Anterior cingulate cortex (tissue), 58 donors: ENCODE measurements at regions not wholly inside any gene's neighbourhood (a gene's known extent, or its start where the extent isn't known, plus 50 kb on each side); places are given as distances from the start of the nearest gene placed in this dataset.
"Not testable (repeated sequence)": the region's sequence is repeated elsewhere in the genome, so short reads cannot be mapped to it uniquely, and the experiment has no call there.

ENCODE experiments used
- DNase-seq, 58 donors: peaks; one replicate each; lab custom pipeline; 2025; lab: John Stamatoyannopoulos, UW

DNA sequence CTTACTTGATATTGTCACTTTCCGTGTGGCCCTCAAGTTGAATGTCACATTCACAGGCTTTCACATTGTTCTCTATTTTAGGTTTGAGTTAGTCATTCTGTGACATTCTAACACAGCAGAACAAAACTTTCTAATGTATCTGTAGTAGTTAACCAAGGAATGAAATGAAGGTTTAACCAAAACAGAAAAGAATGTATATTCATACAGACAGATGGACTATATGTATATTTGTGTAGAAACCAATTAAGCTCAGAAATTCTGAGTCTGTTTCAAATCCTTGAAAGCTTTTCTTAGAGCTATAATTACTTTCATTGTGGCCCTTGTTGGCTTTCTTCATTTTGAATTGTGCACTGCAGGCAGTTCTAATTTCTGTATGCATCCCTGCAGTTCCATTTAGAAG, 654.7 kb downstream of the LRRC70 start:
- no peak for DNase-seq

DNA sequence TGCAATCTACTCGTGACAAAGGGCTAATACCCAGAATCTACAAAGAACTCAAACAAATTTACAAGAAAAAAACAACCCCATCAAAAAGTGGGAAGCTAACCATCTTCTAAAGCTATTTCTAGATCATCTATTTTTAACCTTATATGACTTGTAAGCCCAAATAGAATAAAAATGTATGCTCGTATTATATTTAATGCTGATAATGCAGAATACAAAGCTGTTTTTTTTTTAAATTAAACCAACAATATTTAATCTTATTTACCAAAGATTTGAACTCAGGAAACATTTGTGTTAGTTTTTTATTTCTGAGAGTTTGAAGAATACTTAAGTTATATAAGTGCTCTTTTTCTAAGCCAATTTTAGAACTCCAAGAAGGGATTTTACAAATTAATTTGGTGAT, 652.1 kb downstream of the LRRC70 start:
- no peak for DNase-seq

- no peak for DNase-seq
Measured at GRCh38 chr5:63228154-63228553, 649.5 kb downstream of the LRRC70 start.

- no peak for DNase-seq
Measured at GRCh38 chr5:63220244-63220643, 641.6 kb downstream of the LRRC70 start.

GRCh38 chr5:63217422-63217821, 638.8 kb downstream of the LRRC70 start:
- no peak for DNase-seq

- DNase-seq: no peak
Measured at GRCh38 chr5:63213256-63213655, 634.6 kb downstream of the LRRC70 start.

DNA sequence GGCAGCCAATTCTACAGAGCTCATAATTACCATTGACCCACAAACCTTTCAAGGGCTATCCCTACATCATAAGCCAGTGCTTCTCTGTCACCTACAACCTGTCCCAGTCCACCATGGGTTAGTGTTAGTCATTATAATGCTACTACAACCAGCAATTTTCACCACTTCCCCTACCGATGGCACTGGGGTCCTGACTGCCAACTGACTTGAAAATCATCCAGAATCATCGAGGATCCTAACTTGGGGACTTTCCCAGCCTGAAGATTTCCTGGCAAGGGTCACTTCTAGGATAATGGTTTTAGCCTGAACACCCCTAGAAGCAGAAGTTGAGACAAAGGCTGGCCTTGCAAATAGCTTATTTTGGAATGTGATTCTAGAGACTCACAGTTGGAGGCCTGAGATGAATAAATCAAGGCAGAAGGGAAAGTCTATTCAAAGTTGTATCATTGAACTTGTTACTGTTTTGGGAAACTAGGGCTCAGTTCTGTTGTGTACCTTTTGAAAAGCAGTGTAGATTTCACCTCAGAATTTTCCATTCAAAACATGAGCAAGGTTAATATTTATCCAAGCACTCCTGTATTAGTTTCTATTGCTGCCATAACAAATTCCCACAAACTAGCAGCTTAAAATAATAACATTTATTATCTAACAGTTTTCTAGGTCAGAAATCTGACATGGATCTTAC, 633.0 kb downstream of the LRRC70 start:
- peak in 17 of 58 donors; percentile 0 to 35 (median 9) for DNase-seq

GRCh38 chr5:63205976-63206375, 627.4 kb downstream of the LRRC70 start:
- no peak for DNase-seq

- no peak for DNase-seq
Measured at GRCh38 chr5:63201738-63202137, 623.1 kb downstream of the LRRC70 start.

DNA sequence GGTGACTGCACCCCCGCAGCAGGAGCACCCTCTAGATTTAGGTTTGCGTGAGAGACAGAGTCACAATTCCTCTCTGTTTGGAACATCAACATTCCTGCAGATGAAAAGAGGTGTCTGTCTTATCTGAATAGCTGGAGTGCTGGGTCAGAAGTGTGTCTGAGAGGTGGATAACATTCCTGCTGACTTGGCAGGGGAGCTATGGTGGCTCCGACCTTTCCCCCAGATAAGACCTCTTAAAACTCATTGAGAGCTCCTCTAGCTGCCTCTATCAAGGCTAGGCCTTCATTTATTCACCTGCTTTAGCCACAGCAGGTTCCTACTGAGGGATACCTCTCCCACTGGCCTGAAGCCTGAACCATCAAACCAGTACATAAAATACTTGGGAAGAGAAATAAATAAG, 615.5 kb downstream of the LRRC70 start:
- no peak for DNase-seq

DNA sequence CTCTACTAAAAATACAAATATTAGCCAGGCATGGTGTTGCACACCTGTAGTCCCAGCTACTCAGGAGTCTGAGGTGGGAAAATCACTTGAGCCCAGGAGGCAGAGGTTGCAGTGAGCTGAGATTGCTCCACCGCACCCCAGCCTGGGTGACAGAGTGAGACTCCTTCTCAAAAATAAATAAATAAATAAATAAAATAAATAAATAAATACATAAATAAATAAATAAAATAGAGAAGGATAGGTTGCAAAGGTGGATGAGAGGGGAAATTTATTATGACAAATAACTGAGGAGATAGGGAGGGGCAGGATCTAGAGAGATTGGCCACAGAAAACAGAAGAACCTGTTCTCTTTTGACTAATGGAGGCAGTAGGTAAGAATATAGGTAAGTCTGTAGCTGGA, 601.6 kb downstream of the LRRC70 start:
- not testable (repeated sequence) for DNase-seq

DNA sequence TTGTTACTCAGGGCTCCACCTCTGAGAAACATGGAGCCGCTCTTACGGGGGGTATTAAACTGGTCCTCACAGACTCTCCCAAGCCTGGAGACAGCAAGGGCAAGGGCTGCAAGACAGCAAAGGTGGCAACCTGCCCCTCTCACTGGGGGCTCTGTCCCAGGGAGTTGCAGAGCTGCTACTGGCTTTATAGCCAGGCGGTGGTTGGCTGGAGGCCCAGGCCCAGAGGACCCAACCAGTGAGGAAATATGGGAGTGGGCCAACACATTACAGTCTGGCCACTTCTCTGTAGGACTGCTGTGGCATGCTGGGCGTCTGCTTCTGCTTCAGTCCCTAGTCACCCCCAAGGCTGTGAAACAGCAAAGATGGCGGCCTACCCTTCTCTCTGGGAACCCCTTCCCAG, 597.2 kb downstream of the LRRC70 start:
- DNase-seq: no peak

GRCh38 chr5:63170486-63170885, 591.9 kb downstream of the LRRC70 start:
- DNase-seq: no peak

DNA sequence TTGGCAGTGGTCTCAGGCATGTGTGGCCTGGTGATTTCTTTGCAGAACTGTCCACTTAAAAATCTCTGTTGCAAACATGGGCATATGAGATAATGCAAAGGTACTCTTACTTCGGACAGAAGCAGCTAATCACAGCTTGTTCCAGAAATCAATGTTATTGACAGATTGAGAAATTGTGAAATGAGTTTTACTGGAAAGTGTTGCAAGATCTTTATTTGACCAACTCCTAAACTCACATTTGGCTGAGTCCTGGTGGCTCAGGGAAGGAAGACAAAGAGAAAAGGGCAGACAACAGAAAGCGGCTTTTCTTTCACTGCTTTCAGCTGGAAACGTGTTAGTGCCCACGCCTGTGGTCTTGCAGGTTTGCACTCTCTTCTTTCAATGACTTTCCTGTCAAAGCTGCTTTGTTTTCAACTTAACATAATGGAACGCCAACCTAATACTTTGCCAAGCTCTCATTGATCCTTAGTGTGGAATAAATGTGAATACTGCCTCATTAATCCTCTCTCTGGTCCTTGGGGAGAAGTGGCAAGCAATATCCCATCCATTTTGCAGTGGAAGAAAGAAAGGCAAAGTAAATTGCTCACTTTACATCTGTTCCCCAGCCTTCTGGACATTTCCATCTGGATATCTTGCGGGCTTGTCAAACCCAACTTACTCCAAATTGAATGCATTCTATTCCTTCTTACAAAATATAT, 586.4 kb downstream of the LRRC70 start:
- peak in 1 of 58 donors; percentile 1 for DNase-seq

DNA sequence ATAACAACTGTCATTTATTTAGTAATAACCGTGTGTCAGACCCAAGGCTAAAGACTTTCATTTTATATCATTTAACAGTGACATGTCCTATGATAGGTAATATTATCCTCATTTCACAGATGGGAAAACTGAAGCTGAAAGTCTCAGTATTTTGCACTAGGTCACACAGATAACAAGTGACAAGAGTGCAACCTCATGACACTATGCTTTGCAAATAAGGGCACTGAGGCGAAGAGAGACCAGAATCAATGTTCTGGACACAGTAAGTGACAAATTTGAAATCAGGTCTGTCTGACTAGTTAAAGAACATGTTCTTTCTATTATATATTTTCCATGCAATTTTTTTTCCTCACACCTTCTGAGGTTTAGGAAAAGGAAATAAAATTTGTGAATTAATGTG, 585.7 kb downstream of the LRRC70 start:
- no peak for DNase-seq

DNA sequence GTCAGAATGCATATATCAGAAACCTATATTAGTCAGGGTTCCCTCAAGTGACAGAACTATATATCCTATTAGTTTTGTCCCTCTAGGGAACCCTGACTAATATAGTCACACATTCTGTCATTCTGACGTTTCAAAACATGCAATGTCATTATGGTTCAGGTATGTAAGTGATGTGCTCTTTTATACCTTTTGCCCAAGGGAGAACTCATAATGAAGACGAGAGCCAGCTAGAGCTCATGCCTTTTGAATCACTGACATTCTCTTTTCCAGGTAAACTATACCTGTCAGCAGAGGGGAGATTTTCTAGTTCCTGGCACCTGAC, 576.7 kb downstream of the LRRC70 start:
- DNase-seq: no peak

GRCh38 chr5:63154476-63155309, 576.1 kb downstream of the LRRC70 start:
- no peak for DNase-seq

- no peak for DNase-seq
Measured at GRCh38 chr5:63152871-63153270, 574.3 kb downstream of the LRRC70 start.

DNA sequence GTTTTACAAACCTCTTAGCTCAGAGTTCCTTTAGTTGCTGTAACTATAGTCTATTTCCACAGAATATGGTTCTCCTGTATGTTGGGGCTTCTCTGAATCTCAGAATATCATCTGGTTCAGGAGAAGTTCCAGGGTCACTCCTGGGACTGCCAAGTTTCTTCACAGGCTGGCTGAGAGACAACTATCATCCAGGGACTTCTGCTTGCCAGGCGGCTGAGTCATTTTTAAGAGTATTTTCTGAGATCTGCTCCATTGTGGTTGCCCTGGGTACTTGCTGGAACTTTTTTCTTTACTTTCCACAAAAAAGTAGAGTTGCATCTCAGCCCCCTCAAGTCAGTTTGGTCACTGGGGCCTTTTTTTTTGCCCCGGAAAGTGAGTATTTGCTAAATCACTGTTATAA, 566.5 kb downstream of the LRRC70 start:
- peak in 2 of 58 donors; percentile 15 to 25 for DNase-seq

- no peak for DNase-seq
Measured at GRCh38 chr5:63141591-63141990, 563.0 kb downstream of the LRRC70 start.

DNA sequence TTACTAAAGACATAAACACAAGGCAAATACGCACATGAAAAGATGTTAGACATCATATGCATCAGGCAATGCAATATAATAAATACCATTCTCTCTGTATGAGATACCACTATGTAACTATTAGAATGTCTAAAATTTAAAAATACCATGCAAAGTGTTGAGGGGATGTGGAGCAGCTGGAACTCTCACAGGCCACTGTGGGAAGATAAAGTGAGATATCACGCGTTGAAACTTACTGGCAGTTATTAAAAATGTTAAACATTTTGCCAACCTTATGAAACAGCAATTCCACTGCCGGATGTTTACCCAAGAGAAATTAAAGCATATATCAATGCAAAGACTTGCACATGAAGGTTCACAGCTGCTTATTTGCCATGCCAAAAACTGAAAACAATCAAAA, 556.7 kb downstream of the LRRC70 start:
- DNase-seq: no peak
